Ectodermal cell (in vitro differentiated cells): ENCODE measurements at regions not wholly inside any gene's neighbourhood (a gene's known extent, or its start where the extent isn't known, plus 50 kb on each side); places are given as distances from the start of the nearest gene placed in this dataset.

Source experiments
- H3K27ac ChIP-seq: 2 replicates; pipeline ENCODE4 v1.7.0; 2013; ENCODE audit warnings: mild to moderate bottlenecking, low read depth, low read length; ENCODE audit not compliant: insufficient read depth, poor library complexity, severe bottlenecking
- H3K27me3 ChIP-seq: 2 replicates; pipeline ENCODE4 v1.7.0; 2013; ENCODE audit warnings: mild to moderate bottlenecking, low read length; ENCODE audit not compliant: insufficient read depth, control insufficient read depth, poor library complexity, severe bottlenecking
- H3K36me3 ChIP-seq: one replicate; pipeline ENCODE4 v1.7.0; 2013; ENCODE audit warnings: low read length; ENCODE audit not compliant: control insufficient read depth, insufficient read depth
- H3K4me1 ChIP-seq: one replicate; pipeline ENCODE4 v1.7.0; 2013; ENCODE audit warnings: low read length; ENCODE audit not compliant: control insufficient read depth, insufficient read depth
- H3K4me3 ChIP-seq: 2 replicates; pipeline ENCODE4 v1.7.0; 2013; ENCODE audit warnings: low read depth, low read length, control low read depth; ENCODE audit not compliant: insufficient read depth
- H3K9me3 ChIP-seq: 2 replicates; pipeline ENCODE4 v1.7.0; 2013; ENCODE audit warnings: mild to moderate bottlenecking, low read length, moderate library complexity; ENCODE audit not compliant: control insufficient read depth
- WGBS, 2 experiments: methylation state at CpG; one replicate each; pipeline ENCODE4 v1.1.7; 2013; ENCODE audit warnings: missing lambda C conversion rate in 2 of 2; 5-methylcytosine and 5-hydroxymethylcytosine counted together

DNA sequence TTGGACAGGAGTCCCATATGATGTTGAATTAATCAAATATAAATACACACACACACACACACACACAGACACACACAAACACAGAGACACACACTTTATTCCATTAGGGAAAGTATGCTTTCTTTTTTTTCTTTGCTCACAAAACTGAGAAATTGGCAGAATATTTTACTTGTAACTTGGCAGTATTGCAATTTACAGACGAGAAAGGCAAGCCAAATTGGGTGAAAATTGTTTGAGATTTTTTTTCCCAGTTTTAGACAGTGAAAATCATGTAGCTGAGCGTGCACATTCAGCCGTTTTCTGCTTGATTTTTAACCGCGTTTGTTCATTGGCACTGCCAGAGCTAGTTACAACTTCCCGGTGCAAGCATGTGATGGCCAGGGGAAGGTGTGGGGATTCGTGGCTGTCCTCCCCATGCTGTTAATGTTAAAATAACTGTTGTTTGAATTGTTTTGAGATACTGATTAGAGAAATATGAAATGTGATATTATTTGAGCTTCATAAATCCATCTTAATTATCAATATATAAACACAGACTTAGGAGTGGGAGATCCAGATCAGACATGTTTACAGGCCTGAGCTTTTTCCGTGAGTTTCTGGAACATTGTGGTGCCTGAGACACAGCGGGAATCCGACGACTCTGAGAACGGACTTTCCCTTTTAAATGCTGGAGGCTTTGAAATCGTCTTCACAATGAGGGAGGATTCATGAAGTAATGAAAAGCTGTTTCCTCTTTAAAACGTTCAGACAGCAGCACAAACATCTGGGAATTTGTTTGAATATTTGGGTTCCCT lies 125.5 kb downstream of the KCNRG start:
- Histone ChIP-seq H3K4me1 (no peaks in the 10 kb centered on the region), H3K4me3 (no peak overlapping the region), H3K27me3 (no peaks in the 10 kb centered on the region), H3K36me3 (no peaks in the 10 kb centered on the region), H3K27ac (no peak overlapping the region), H3K9me3 (no peaks in the 10 kb centered on the region)
- 22% methylated on average over 14 of the region's 14 CpGs for WGBS, 2 experiments

DNA sequence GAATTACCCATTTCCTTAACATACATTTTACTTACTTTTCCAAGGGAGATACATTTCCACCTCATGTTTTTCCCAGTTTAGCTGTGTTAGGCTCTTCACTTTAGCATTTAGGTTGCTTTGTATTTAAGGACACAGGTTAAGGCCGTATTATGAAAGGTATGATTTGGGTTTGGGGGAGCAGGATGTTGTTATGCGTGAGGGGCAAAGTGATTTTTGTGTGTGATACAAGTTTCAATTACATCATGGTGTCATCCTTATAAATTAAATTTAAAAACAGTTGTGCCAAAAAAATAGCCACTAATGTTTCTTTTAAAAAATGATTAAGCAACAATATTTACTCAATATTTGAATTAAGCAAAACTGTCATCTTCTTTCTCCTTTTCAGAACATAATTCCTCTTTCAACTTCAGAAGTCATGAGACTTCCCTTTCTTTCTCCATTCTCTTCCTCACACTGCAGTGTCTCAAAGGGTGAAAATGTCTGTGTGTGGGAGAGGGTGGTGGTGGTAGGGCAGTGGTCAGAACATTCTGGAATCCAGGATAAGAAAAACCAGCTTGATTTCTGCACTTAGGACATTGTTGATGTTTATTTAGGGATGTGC lies 126.2 kb downstream of the KCNRG start:
- no peak overlapping the region for H3K27ac ChIP-seq
- WGBS, 2 experiments, result 60 to 71% methylated on average over 1 to 2 of the region's 2 CpGs
- no peaks in the 10 kb centered on the region for H3K27me3 ChIP-seq
- H3K36me3 ChIP-seq, result no peaks in the 10 kb centered on the region
- no peaks in the 10 kb centered on the region for H3K4me1 ChIP-seq
- H3K9me3 ChIP-seq, result no peaks in the 10 kb centered on the region
- no peak overlapping the region for H3K4me3 ChIP-seq

DNA sequence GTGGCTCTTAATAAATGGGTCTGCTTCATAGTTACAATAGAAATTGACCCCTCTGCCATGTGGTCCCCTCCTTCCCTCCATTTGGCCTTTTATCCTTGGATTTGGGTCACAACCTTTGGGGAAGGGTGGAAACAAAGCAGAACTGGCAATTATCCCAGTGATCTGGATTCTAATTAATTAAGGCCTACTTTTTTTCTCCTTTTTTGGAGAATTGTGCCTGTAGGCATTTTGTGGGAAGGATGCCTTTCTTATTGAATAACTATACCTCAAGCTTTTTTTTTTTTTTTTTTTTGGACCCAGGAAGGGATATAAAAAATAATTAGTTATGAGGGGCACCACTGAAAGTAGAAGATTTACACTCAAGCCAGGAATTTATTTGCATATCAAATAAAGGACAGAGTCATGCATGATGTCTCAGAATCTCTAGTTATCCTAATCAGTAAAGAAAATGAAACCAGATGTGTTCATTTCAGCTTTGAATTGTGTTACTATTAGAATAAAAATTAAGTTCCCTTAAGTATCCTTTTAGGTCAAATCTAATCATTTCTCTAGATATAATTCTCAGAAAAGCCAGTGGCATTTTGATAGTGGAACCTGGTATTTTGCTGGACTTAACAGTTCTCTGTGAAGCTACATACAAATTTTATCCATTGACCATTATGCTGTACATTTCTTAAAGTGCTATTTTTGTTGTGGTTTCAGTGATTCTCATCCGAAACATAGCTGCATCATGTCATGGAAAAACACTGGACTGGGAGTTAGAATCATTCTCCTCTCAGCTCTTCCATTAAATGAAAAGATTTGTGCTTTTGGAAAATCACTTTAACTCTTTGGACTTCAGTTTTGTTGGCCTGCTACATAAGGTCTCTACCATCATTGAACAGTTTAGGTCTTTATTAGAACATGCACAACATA lies 129.3 kb downstream of the KCNRG start:
- H3K27ac ChIP-seq, result no peak overlapping the region
- no peaks in the 10 kb centered on the region for H3K36me3 ChIP-seq
- H3K9me3 ChIP-seq, result no peaks in the 10 kb centered on the region
- H3K4me1 ChIP-seq, result no peaks in the 10 kb centered on the region
- no peaks in the 10 kb centered on the region for H3K27me3 ChIP-seq
- WGBS, 2 experiments, result 79% methylated on average over 1 of the region's 1 CpG; no CpG with 5 or more reads in 1 of the 2 experiments
- no peak overlapping the region for H3K4me3 ChIP-seq

DNA sequence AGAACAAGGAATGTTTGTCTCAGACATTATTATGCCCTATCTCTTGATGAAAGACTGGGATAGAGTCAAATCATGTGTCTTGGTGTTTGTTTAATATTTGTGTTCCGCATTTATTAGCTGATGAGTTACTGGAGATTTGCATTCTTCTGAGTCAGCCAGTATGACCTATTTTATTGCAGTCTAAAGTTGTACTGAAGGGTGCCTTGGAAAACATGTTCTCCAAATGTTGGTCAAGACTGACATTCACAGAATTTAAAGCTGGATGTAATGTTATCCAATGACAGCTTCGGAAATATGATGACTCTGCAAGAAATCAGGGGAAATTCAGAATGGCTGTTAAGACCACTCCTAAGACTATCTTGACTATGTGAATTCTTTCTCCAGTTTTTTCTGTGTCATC lies 134.0 kb downstream of the KCNRG start:
- Histone ChIP-seq H3K4me1 (no peaks in the 10 kb centered on the region), H3K27ac (no peak overlapping the region), H3K4me3 (no peak overlapping the region), H3K27me3 (no peaks in the 10 kb centered on the region), H3K9me3 (no peaks in the 10 kb centered on the region), H3K36me3 (no peaks in the 10 kb centered on the region)
- 91 to 95% methylated on average over 2 of the region's 2 CpGs for WGBS, 2 experiments

DNA sequence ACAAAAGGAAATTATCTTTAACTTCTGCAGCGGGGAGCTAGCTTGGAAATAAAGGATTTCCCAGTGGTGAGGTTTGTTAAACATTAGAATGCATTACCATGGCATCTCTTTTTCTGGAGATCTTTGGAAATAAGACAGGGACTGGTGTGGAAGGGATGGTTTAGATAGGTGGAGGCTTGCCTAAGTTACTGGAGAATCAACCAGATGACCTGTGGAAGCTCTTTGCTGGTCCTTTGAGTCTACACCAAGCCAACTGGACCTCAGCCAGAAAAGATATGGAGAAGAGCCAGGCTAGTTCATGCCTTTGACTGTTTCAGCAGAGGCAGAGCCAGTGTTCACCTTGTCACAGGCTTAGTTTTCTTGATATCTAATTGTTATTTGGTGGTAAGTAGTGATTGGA lies 134.7 kb downstream of the KCNRG start:
- Histone ChIP-seq H3K27me3 (no peaks in the 10 kb centered on the region), H3K4me3 (no peak overlapping the region), H3K4me1 (no peaks in the 10 kb centered on the region), H3K36me3 (no peaks in the 10 kb centered on the region), H3K9me3 (no peaks in the 10 kb centered on the region), H3K27ac (no peak overlapping the region)
- WGBS, 2 experiments, result 68 to 80% methylated on average over 1 of the region's 1 CpG

DNA sequence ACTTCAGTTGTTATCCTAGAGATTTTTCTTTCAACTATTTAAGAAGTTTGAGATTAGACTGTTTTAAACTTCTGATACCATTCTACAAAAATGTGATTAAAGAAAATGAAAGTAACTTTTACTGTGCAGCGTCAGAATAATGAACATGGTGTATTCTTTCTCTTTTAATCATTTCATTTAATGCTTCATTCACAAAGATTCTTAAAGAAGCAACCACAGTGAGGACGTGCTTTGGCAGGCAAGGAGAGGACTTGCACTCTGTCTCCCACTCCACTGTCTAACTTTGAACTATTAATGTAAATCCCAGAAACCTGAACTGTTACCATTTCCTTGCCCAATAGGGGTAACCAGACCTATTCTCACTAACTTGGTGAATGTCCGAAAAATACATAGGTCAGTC lies 137.0 kb downstream of the KCNRG start:
- WGBS, 2 experiments, result 94 to 100% methylated on average over 3 of the region's 3 CpGs
- Histone ChIP-seq H3K4me1 (no peaks in the 10 kb centered on the region), H3K36me3 (no peaks in the 10 kb centered on the region), H3K9me3 (no peaks in the 10 kb centered on the region), H3K27ac (no peak overlapping the region), H3K4me3 (no peak overlapping the region), H3K27me3 (no peaks in the 10 kb centered on the region)

DNA sequence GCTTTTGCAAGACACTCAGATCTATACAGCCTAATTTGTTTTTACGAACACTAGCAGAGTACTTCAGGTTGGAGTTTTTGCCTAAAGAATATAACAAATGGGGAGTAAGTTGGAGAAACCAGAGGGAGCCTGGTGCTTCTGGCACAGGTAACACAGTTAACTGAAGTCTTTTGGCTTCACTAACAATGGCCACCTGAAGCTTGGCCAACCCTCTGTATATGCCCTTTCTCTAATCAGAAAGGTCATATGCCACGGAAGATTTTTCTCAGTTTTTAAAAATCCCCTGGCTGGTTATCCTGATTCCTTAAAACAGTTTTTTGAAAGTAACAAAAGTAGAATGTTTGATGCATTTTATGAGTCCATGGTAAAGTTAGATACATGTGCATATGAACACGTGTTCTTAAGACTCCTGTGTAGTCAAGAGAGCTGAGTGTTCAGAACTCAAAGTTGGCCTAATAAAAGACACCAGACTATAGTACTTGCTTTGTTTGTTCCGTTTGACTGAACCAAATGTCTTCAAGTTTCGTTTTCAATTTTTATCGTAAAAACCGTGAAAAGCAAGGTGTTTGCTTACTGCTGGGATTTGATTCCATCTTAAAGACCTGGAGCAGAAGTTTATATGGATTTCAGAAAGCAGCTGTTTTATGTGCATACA lies 137.5 kb downstream of the KCNRG start:
- no peaks in the 10 kb centered on the region for H3K36me3 ChIP-seq
- WGBS, 2 experiments, result 91 to 92% methylated on average over 7 of the region's 7 CpGs

DNA sequence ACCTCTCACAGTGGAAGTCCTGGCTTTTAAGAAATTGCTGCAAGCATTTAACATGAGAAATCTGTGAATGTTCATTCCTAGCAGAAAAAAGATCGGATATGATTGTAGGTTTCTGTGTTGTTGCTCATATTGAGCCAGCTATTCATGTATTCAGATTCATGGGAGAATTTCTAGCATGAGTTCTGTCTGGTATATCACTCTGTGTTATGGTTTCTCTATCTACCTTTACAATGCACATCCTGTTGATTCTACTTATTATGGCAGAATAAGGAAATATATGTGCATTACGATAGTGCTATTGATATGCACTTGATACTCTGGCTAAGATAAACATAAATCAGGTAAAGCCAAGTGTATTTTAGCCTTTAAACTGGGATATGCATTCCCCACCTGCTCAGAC lies 138.2 kb downstream of the KCNRG start:
- H3K27me3 ChIP-seq, result no peaks in the 10 kb centered on the region
- H3K36me3 ChIP-seq, result no peaks in the 10 kb centered on the region
- H3K4me1 ChIP-seq, result no peaks in the 10 kb centered on the region
- no peaks in the 10 kb centered on the region for H3K9me3 ChIP-seq
- H3K4me3 ChIP-seq, result no peak overlapping the region
- 95 to 100% methylated on average over 2 of the region's 2 CpGs for WGBS, 2 experiments
- no peak overlapping the region for H3K27ac ChIP-seq

More for the DNA sequence above, 137.5 kb downstream of the KCNRG start:
- no peak overlapping the region for H3K27ac ChIP-seq
- no peaks in the 10 kb centered on the region for H3K9me3 ChIP-seq
- H3K27me3 ChIP-seq, result no peaks in the 10 kb centered on the region
- H3K4me3 ChIP-seq, result no peak overlapping the region
- H3K4me1 ChIP-seq, result no peaks in the 10 kb centered on the region

DNA sequence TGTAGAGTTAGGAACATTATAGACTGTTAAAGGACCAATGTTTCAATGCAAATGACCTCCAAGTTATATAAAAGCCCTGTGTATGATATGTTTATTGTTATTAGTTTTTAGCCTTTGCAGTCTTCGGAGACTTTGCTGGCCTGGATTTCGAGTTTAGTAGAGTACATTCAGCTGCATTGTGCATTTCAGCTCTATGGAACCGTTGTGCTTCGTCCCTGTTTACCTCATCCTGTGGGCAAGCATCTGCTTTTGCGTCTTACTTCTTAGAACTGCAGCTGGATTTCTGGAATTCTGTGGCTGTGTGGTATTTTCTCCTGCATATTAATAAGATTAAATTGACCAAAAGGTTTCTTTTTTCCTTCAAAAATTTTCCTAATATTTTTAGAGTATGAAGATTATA lies 138.6 kb downstream of the KCNRG start:
- no peaks in the 10 kb centered on the region for H3K9me3 ChIP-seq
- WGBS, 2 experiments, result 95% methylated on average over 4 to 5 of the region's 5 CpGs
- no peaks in the 10 kb centered on the region for H3K4me1 ChIP-seq
- H3K27ac ChIP-seq, result no peak overlapping the region
- no peak overlapping the region for H3K4me3 ChIP-seq
- H3K36me3 ChIP-seq, result no peaks in the 10 kb centered on the region
- no peaks in the 10 kb centered on the region for H3K27me3 ChIP-seq
